SK-N-MC (cell line): ENCODE measurements at regions not wholly inside any gene's neighbourhood (a gene's known extent, or its start where the extent isn't known, plus 50 kb on each side); places are given as distances from the start of the nearest gene placed in this dataset.

Source experiments
- EZH2 ChIP-seq: fragments of 200-600 bp; sonication (generic); IDR thresholded peaks from one replicate; pipeline ENCODE4 v1.6.1; 2017; ENCODE audit warnings: antibody characterized with exemption
- FOXP2 ChIP-seq: optimal IDR thresholded peaks from 2 replicates; pipeline ENCODE3; 2011; ENCODE audit warnings: mild to moderate bottlenecking, moderate library complexity; ENCODE audit not compliant: insufficient read depth; ENCODE audit errors: extremely low read length, control extremely low read depth
- POLR2AphosphoS5 ChIP-seq: IDR thresholded peaks from 2 replicates; pipeline ENCODE4 v1.6.1; 2012; ENCODE audit warnings: mild to moderate bottlenecking, low read depth, low read length, borderline replicate concordance

DNA sequence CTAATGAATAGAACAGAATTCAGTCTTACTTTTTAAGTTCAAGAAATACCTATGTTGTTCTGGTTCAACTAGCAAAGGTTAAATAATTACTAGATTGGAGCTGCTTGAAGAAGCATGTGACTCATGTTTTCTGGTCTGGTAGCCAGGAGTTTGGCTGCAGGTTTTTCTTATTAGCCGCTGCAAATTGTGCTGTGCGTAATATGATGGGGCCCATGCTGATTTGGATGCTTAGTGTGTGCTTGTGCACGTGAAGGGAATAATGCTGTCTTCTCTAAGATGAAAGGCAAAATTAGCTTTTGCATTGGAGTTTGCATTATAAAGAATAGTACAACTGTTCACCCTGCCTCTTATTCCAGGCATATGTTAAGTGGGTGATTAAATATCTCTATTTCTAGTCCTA is 219.6 kb downstream of the SNCA start:
- TF ChIP-seq POLR2AphosphoS5 (no peak), EZH2 (no peak), FOXP2 (no peak)
